WI38 (cell line): ENCODE measurements at regions not wholly inside any gene's neighbourhood (a gene's known extent, or its start where the extent isn't known, plus 50 kb on each side); places are given as distances from the start of the nearest gene placed in this dataset.

ENCODE experiments used
- H3K4me3 ChIP-seq: 2 replicates; pipeline ENCODE4 v1.5.1; 2011; ENCODE audit warnings: low read depth, mild to moderate bottlenecking, control low read depth, low read length
- CTCF ChIP-seq: IDR thresholded peaks from 2 replicates; pipeline ENCODE4 v1.5.1; 2012; ENCODE audit warnings: low read depth, mild to moderate bottlenecking, control low read depth, low read length

- peak; percentile 95 for TF ChIP-seq CTCF
- peak overlapping the region; percentile 50 for H3K4me3 ChIP-seq
Measured at GRCh38 chr14:89040460-89041256, 216.2 kb downstream of the TTC8 start.

- peak overlapping the region; percentile 50 for H3K4me3 ChIP-seq
- TF ChIP-seq CTCF: no peak
Measured at GRCh38 chr14:89041257-89041582, 216.8 kb downstream of the TTC8 start.

- no peak for TF ChIP-seq CTCF
- H3K4me3 ChIP-seq: no peak overlapping the region
Measured at GRCh38 chr14:89042021-89042420, 217.6 kb downstream of the TTC8 start.

- no peak overlapping the region for H3K4me3 ChIP-seq
- no peak for TF ChIP-seq CTCF
Measured at GRCh38 chr14:89053303-89053702, 228.9 kb downstream of the TTC8 start.

- H3K4me3 ChIP-seq: no peak overlapping the region
- TF ChIP-seq CTCF: no peak
Measured at GRCh38 chr14:89056394-89056793, 231.9 kb downstream of the TTC8 start.

GRCh38 chr14:89058697-89059096 is 234.2 kb downstream of the TTC8 start:
- H3K4me3 ChIP-seq: no peak overlapping the region
- TF ChIP-seq CTCF: no peak

- no peak for TF ChIP-seq CTCF
- no peak overlapping the region for H3K4me3 ChIP-seq
Measured at GRCh38 chr14:89060191-89060590, 235.7 kb downstream of the TTC8 start.
